ENCODE measurements at regions not wholly inside any gene's neighbourhood (a gene's known extent, or its start where the extent isn't known, plus 50 kb on each side); places are given as distances from the start of the nearest gene placed in this dataset.

DNA sequence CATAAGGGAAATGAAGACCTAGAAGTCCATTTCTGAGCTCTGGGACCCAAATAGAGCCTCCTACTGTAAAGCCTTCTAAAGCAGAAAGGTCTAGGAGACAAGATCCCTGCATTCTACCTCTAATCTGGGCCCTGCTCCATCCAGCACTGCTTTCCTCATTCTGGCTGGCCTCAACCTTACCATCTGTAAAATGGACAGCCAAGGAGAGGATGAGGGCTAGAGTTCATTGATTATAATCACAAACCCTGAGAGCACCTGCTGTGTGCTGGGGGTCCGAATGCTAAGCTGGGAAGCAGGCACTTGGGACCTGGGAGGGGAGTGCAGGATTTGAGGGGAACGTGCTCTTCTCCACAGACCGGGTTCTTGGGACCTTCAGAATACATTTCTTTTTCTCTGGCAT, 454.0 kb upstream of the ZMIZ1 start:
- TF ChIP-seq EZH2phosphoT487 (IDR thresholded peaks at IDR 0.05; ENCODE audit: borderline replicate concordance, low read length) (no peak), EZH2 (IDR thresholded peaks at IDR 0.05; ENCODE audit: low read length, unreplicated experiment) (no peak)
- TF ChIP-seq, protein P1, sequence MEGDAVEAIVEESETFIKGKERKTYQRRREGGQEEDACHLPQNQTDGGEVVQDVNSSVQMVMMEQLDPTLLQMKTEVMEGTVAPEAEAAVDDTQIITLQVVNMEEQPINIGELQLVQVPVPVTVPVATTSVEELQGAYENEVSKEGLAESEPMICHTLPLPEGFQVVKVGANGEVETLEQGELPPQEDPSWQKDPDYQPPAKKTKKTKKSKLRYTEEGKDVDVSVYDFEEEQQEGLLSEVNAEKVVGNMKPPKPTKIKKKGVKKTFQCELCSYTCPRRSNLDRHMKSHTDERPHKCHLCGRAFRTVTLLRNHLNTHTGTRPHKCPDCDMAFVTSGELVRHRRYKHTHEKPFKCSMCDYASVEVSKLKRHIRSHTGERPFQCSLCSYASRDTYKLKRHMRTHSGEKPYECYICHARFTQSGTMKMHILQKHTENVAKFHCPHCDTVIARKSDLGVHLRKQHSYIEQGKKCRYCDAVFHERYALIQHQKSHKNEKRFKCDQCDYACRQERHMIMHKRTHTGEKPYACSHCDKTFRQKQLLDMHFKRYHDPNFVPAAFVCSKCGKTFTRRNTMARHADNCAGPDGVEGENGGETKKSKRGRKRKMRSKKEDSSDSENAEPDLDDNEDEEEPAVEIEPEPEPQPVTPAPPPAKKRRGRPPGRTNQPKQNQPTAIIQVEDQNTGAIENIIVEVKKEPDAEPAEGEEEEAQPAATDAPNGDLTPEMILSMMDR (conservative IDR thresholded peaks at IDR 0.05; ENCODE audit: low read depth, low read length): no peak
- CTCF ChIA-PET: no interaction called here
- H3K79me2 ChIP-seq (ENCODE audit: low read length): no peaks in the 10 kb centered on the region
- no peaks in the 10 kb centered on the region for H3K36me3 ChIP-seq (ENCODE audit: low read depth, low read length)
- no peak overlapping the region for H2AFZ ChIP-seq (ENCODE audit: low read length)
- no peaks in the 10 kb centered on the region for H3F3A ChIP-seq (ENCODE audit: low read length, unreplicated experiment)
- DNase-seq (no peak), ATAC-seq (no peak)
- H3K27ac ChIP-seq (ENCODE audit: low read length): no peak overlapping the region
- no peak overlapping the region for H3K4me2 ChIP-seq (ENCODE audit: low read length)
- H3K9ac ChIP-seq (ENCODE audit: low read length): no peak overlapping the region
- H3K27me3 ChIP-seq (ENCODE audit: low read length): no peaks in the 10 kb centered on the region
- H3K9me3 ChIP-seq (ENCODE audit: low read length): no peaks in the 10 kb centered on the region
- 0 out of 2 replicates have a peak, but pooled peaks cover 6% of the 10 kb centered on the region for H3K4me1 ChIP-seq (ENCODE audit: insufficient read depth, low read length)
- no peak overlapping the region for H3K4me3 ChIP-seq (ENCODE audit: low read length)
- no TSS peak for BruUV-seq (replicated peaks)
- no peaks in the 10 kb centered on the region for H3K9me2 ChIP-seq (replicated peaks; ENCODE audit: low read length)
- POLR2A ChIA-PET (ENCODE audit: unreplicated experiment): no interaction called here
- intact Hi-C loops (cut with micrococcal nuclease): no loop called here
- no peaks in the 10 kb centered on the region for H4K20me1 ChIP-seq (ENCODE audit: low read length)

DNA sequence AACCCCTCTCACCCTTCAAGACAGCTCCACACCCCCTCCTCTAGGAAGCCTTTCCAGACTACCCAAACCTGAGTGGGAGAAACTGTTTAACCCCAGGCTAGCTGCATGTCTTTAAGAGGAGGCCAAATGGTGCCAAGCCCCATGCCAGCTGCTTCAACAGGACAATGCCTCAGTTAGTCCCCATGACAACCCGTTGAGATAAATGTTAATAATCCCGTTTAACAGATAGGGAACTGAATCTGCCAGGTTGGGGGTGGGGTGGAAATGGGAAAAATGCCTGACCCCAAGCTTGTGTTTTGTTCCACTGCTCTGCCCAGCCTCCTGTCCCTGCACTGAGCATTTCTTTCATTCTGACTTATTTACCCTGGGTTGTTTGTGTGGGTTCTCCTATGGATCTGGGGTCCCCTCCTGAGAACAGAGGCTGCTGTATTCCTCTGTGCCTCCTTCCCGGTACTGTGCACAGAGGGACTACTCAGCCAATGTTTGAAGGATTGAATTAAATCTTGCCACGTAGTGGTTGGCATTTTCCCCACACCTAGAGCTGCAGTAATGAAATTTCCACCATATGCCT, 452.6 kb upstream of the ZMIZ1 start:
- no TSS peak for BruUV-seq (replicated peaks)
- POLR2A ChIA-PET (ENCODE audit: unreplicated experiment): interaction anchor here (0.6 kb wide), 1 partner anchor 149 kb away, joined by 4 read pairs; no protein-coding TSS in a partner anchor
- no peaks in the 10 kb centered on the region for H4K20me1 ChIP-seq (ENCODE audit: low read length)

DNA sequence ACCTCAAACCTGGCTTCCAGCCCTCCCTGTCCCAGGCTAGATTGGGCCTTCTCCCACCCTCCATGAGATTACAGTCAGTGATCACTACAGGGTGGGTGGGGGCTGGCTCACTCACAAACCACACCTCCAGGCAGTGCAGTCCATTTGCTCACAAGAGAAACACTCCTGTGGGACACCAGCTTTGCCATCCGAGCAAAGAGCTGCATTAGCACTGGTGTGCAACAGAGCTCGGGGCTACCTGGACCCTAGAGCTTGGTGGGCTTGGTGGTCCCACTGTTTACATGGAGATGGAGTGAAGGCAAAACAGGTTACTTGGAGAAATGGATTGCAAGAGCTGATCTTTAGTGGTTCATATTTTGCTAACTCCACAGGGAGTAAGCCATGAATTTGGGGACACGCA, 451.7 kb upstream of the ZMIZ1 start:
- ChIA-PET POLR2A (ENCODE audit: unreplicated experiment) (no interaction called here), CTCF (interaction anchor here (0.7 kb wide), 1 partner anchor 11 kb away, joined by 3 read pairs; no protein-coding TSS in a partner anchor)
- no peak overlapping the region for H2AFZ ChIP-seq (ENCODE audit: low read length)
- BruUV-seq (replicated peaks): no TSS peak
- H3K27me3 ChIP-seq (ENCODE audit: low read length): no peaks in the 10 kb centered on the region
- no peak overlapping the region for H3K4me3 ChIP-seq (ENCODE audit: low read length)
- H4K20me1 ChIP-seq (ENCODE audit: low read length): no peaks in the 10 kb centered on the region
- no peak overlapping the region for H3K9ac ChIP-seq (ENCODE audit: low read length)
- H3K36me3 ChIP-seq (ENCODE audit: low read depth, low read length): no peaks in the 10 kb centered on the region
- intact Hi-C loops (cut with micrococcal nuclease): no loop called here
- H3K27ac ChIP-seq (ENCODE audit: low read length): no peak overlapping the region
- no peaks in the 10 kb centered on the region for H3K79me2 ChIP-seq (ENCODE audit: low read length)
- no peak overlapping the region for H3K4me2 ChIP-seq (ENCODE audit: low read length)
- peaks cover 9% of the 10 kb centered on the region; the same call in 1 of the 2 replicates for H3K4me1 ChIP-seq (ENCODE audit: insufficient read depth, low read length)
- no peaks in the 10 kb centered on the region for H3K9me3 ChIP-seq (ENCODE audit: low read length)
- DNase-seq (no peak), ATAC-seq (no peak)
- TF ChIP-seq, protein P1 (conservative IDR thresholded peaks at IDR 0.05; ENCODE audit: low read depth, low read length): no peak
- no peak for TF ChIP-seq EZH2 (IDR thresholded peaks at IDR 0.05; ENCODE audit: low read length, unreplicated experiment)
- no peak for TF ChIP-seq EZH2phosphoT487 (IDR thresholded peaks at IDR 0.05; ENCODE audit: borderline replicate concordance, low read length)
- no peaks in the 10 kb centered on the region for H3K9me2 ChIP-seq (replicated peaks; ENCODE audit: low read length)
- no peaks in the 10 kb centered on the region for H3F3A ChIP-seq (ENCODE audit: low read length, unreplicated experiment)

More for the DNA sequence above, 452.6 kb upstream of the ZMIZ1 start:
- no peaks in the 10 kb centered on the region for H3K9me3 ChIP-seq (ENCODE audit: low read length)
- H3F3A ChIP-seq (ENCODE audit: low read length, unreplicated experiment): no peaks in the 10 kb centered on the region
- H3K27ac ChIP-seq (ENCODE audit: low read length): no peak overlapping the region
- H3K79me2 ChIP-seq (ENCODE audit: low read length): no peaks in the 10 kb centered on the region
- TF ChIP-seq, protein P1 (conservative IDR thresholded peaks at IDR 0.05; ENCODE audit: low read depth, low read length): no peak
- no peak for TF ChIP-seq EZH2 (IDR thresholded peaks at IDR 0.05; ENCODE audit: low read length, unreplicated experiment)
- no peak for TF ChIP-seq EZH2phosphoT487 (IDR thresholded peaks at IDR 0.05; ENCODE audit: borderline replicate concordance, low read length)
- CTCF ChIA-PET: interaction anchor here (0.6 kb wide), 1 partner anchor 10 kb away, joined by 3 read pairs; no protein-coding TSS in a partner anchor
- H3K4me3 ChIP-seq (ENCODE audit: low read length): no peak overlapping the region
- H3K27me3 ChIP-seq (ENCODE audit: low read length): no peaks in the 10 kb centered on the region
- peaks cover 7% of the 10 kb centered on the region; the same call in 1 of the 2 replicates for H3K4me1 ChIP-seq (ENCODE audit: insufficient read depth, low read length)
- H3K36me3 ChIP-seq (ENCODE audit: low read depth, low read length): no peaks in the 10 kb centered on the region
- DNase-seq: no peak
- no peak for ATAC-seq
- H3K9me2 ChIP-seq (replicated peaks; ENCODE audit: low read length): no peaks in the 10 kb centered on the region
- intact Hi-C loops (cut with micrococcal nuclease): no loop called here
- no peak overlapping the region for H2AFZ ChIP-seq (ENCODE audit: low read length)
- H3K9ac ChIP-seq (ENCODE audit: low read length): no peak overlapping the region
- H3K4me2 ChIP-seq (ENCODE audit: low read length): no peak overlapping the region

Data from PC-3 (cell line).